Left renal cortex interstitium (tissue), 4 donors: ENCODE measurements at regions not wholly inside any gene's neighbourhood (a gene's known extent, or its start where the extent isn't known, plus 50 kb on each side); places are given as distances from the start of the nearest gene placed in this dataset.

Source experiments
- DNase-seq, 4 donors: peaks; one replicate each; pipeline ENCODE4 v3.0.0-alpha.2; 2013; ENCODE audit warnings: low read depth in 4 of 4, low spot score in 2 of 4, missing footprints in 1 of 4

GRCh38 chr2:136226903-136227302, 109.0 kb upstream of the CXCR4 start:
- no peak for DNase-seq

GRCh38 chr2:136225950-136226835, 108.2 kb upstream of the CXCR4 start:
- no peak for DNase-seq

GRCh38 chr2:136223274-136223673, 105.3 kb upstream of the CXCR4 start:
- no peak for DNase-seq

- no peak for DNase-seq
Measured at GRCh38 chr2:136222862-136223261, 104.9 kb upstream of the CXCR4 start.

GRCh38 chr2:136221026-136221425, 103.1 kb upstream of the CXCR4 start:
- no peak for DNase-seq

- DNase-seq: no peak
Measured at GRCh38 chr2:136219963-136220362, 102.0 kb upstream of the CXCR4 start.

- no peak for DNase-seq
Measured at GRCh38 chr2:136219341-136219740, 101.4 kb upstream of the CXCR4 start.

GRCh38 chr2:136217996-136218395, 100.0 kb upstream of the CXCR4 start:
- DNase-seq: no peak

GRCh38 chr2:136215908-136216472, 98.0 kb upstream of the CXCR4 start:
- DNase-seq: no peak

- DNase-seq: no peak
Measured at GRCh38 chr2:136215449-136215848, 97.5 kb upstream of the CXCR4 start.

- no peak for DNase-seq
Measured at GRCh38 chr2:136214307-136215200, 96.6 kb upstream of the CXCR4 start.

- DNase-seq: no peak
Measured at GRCh38 chr2:136213836-136214235, 95.9 kb upstream of the CXCR4 start.

- DNase-seq: no peak
Measured at GRCh38 chr2:136212426-136213378, 94.8 kb upstream of the CXCR4 start.

GRCh38 chr2:136211701-136212100, 93.8 kb upstream of the CXCR4 start:
- no peak for DNase-seq

GRCh38 chr2:136210822-136211221, 92.9 kb upstream of the CXCR4 start:
- DNase-seq: no peak

GRCh38 chr2:136210455-136210805, 92.5 kb upstream of the CXCR4 start:
- no peak for DNase-seq

GRCh38 chr2:136209561-136210454, 91.9 kb upstream of the CXCR4 start:
- no peak for DNase-seq

GRCh38 chr2:136208682-136209420, 90.9 kb upstream of the CXCR4 start:
- no peak for DNase-seq

- DNase-seq: no peak
Measured at GRCh38 chr2:136207665-136208064, 89.7 kb upstream of the CXCR4 start.
